HFFc6 (cell line): ENCODE measurements at regions not wholly inside any gene's neighbourhood (a gene's known extent, or its start where the extent isn't known, plus 50 kb on each side); places are given as distances from the start of the nearest gene placed in this dataset.

ENCODE experiments used
- DNase-seq: peaks from one replicate; pipeline ENCODE4 v3.0.0-alpha.2; 2018
- H3K27ac Mint-ChIP-seq: 2 replicates; pipeline ENCODE4 v1.8.0; 2020; ENCODE audit warnings: mild to moderate bottlenecking, mixed read lengths
- H3K27me3 Mint-ChIP-seq: 2 replicates; pipeline ENCODE4 v1.8.0; 2021; ENCODE audit warnings: mild to moderate bottlenecking, moderate library complexity, mixed read lengths; ENCODE audit not compliant: insufficient read depth
- H3K36me3 Mint-ChIP-seq: 2 replicates; pipeline ENCODE4 v1.8.0; 2021; ENCODE audit warnings: low read depth, mixed read lengths
- H3K4me1 Mint-ChIP-seq: 2 replicates; pipeline ENCODE4 v1.8.0; 2020; ENCODE audit warnings: low read depth, mixed read lengths
- H3K4me3 Mint-ChIP-seq: 2 replicates; pipeline ENCODE4 v1.8.0; 2020; ENCODE audit warnings: mild to moderate bottlenecking, moderate library complexity, mixed read lengths
- H3K9me3 Mint-ChIP-seq: 2 replicates; pipeline ENCODE4 v1.8.0; 2020; ENCODE audit warnings: mild to moderate bottlenecking, mixed read lengths
- TF ChIP-seq, protein P1 (sequence below): fragments of 200-600 bp; sonication (generic); IDR thresholded peaks from 2 replicates; pipeline ENCODE4 v1.5.0; 2021; ENCODE audit warnings: antibody characterized with exemption, mild to moderate bottlenecking

DNA sequence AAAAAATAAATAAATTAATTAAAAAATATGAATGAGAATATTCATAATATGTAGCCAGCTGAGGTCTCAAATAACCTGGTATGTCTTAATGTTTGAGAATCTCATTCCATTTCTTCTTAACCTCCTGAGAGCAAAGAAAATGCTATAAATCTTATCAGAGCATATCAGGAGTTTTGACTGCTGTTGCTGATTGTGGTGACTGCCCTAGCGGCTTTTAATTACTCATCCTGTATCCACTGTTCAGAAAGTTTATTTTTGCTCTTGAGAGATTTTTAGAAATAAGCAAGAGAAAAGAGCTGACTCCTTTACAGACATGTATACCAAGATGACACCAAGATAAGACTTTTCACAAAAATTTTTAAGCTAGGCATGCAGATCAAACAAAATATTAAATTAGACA is 454.8 kb upstream of the CBLB start:
- TF ChIP-seq, protein P1, sequence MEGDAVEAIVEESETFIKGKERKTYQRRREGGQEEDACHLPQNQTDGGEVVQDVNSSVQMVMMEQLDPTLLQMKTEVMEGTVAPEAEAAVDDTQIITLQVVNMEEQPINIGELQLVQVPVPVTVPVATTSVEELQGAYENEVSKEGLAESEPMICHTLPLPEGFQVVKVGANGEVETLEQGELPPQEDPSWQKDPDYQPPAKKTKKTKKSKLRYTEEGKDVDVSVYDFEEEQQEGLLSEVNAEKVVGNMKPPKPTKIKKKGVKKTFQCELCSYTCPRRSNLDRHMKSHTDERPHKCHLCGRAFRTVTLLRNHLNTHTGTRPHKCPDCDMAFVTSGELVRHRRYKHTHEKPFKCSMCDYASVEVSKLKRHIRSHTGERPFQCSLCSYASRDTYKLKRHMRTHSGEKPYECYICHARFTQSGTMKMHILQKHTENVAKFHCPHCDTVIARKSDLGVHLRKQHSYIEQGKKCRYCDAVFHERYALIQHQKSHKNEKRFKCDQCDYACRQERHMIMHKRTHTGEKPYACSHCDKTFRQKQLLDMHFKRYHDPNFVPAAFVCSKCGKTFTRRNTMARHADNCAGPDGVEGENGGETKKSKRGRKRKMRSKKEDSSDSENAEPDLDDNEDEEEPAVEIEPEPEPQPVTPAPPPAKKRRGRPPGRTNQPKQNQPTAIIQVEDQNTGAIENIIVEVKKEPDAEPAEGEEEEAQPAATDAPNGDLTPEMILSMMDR = no peak
- peaks cover 8% of the 10 kb centered on the region for H3K36me3 Mint-ChIP-seq
- no peak for DNase-seq
- H3K27ac Mint-ChIP-seq = no peak overlapping the region
- peaks cover 17% of the 10 kb centered on the region for H3K4me1 Mint-ChIP-seq
- H3K27me3 Mint-ChIP-seq = no peaks in the 10 kb centered on the region
- H3K9me3 Mint-ChIP-seq = peaks cover 18% of the 10 kb centered on the region; the same call in 1 of the 2 replicates
- H3K4me3 Mint-ChIP-seq = no peak overlapping the region

DNA sequence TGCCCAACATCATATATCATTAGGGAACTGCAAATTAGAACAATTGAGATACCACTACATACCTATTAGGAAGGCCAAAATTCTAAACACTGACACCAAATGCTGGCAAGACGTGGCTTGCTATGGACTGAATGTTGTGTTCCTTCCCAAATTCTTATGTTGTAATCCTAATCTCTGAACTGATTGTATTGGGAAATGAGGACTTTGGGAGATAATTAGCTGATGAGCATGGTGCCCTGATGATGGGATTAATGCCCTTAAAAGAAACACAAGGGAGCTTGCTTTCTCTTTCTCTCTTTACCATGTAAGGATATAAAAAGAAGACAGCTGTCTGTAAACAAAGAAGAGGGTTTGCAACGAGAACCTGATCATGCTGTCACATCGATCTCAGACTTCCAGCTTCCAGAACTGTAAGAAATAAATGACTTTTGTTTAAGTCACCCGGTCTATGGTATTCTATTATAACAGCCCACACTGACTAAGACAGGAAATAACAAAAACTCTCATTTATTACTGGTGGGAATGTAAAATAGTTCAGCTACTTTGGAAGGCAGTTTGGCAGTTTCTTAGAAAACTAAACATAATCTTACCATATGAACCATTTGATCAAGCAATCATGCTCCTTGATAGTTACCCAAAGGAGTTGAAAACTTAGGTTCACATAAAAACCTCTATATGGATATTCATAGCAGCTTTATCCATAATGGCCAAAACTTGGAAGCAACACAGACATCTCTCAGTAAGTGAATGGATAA is 458.3 kb upstream of the CBLB start:
- H3K27ac Mint-ChIP-seq = peak overlapping the region; percentile 67
- H3K27me3 Mint-ChIP-seq = no peaks in the 10 kb centered on the region
- H3K9me3 Mint-ChIP-seq = peaks cover 18% of the 10 kb centered on the region; the same call in 1 of the 2 replicates

GRCh38 chr3:106327696-106328025 is 458.8 kb upstream of the CBLB start:
- no peak overlapping the region for H3K27ac Mint-ChIP-seq
- peaks cover 18% of the 10 kb centered on the region; the same call in 1 of the 2 replicates for H3K9me3 Mint-ChIP-seq
- DNase-seq = no peak

More for the DNA sequence above, 458.3 kb upstream of the CBLB start:
- H3K4me1 Mint-ChIP-seq = peaks cover 17% of the 10 kb centered on the region
- peaks cover 8% of the 10 kb centered on the region for H3K36me3 Mint-ChIP-seq
- peak overlapping the region; percentile 72 for H3K4me3 Mint-ChIP-seq
- DNase-seq = no peak
- TF ChIP-seq, protein P1 = no peak

GRCh38 chr3:106328224-106328623 is 459.4 kb upstream of the CBLB start:
- H3K36me3 Mint-ChIP-seq = peaks cover 8% of the 10 kb centered on the region
- peaks cover 2% of the 10 kb centered on the region; the same call in 1 of the 2 replicates for H3K27me3 Mint-ChIP-seq
- no peak overlapping the region for H3K4me3 Mint-ChIP-seq
- no peak overlapping the region for H3K27ac Mint-ChIP-seq
- no peak for DNase-seq
- H3K4me1 Mint-ChIP-seq = peaks cover 17% of the 10 kb centered on the region
- TF ChIP-seq, protein P1 = no peak
- peaks cover 18% of the 10 kb centered on the region; the same call in 1 of the 2 replicates for H3K9me3 Mint-ChIP-seq

More at GRCh38 chr3:106327696-106328025, 458.8 kb upstream of the CBLB start:
- Mint-ChIP-seq H3K4me1 (peaks cover 17% of the 10 kb centered on the region), H3K4me3 (no peak overlapping the region), H3K27me3 (no peaks in the 10 kb centered on the region), H3K36me3 (peaks cover 8% of the 10 kb centered on the region)
- TF ChIP-seq, protein P1 = no peak

- TF ChIP-seq, protein P1 = no peak
- no peaks in the 10 kb centered on the region; the same call in 1 of the 2 replicates for H3K36me3 Mint-ChIP-seq
- H3K27ac Mint-ChIP-seq = no peak overlapping the region
- peaks cover 29% of the 10 kb centered on the region for H3K4me1 Mint-ChIP-seq
- peaks cover 2% of the 10 kb centered on the region; the same call in 1 of the 2 replicates for H3K27me3 Mint-ChIP-seq
- peaks cover 8% of the 10 kb centered on the region; the same call in 1 of the 2 replicates for H3K9me3 Mint-ChIP-seq
- H3K4me3 Mint-ChIP-seq = no peak overlapping the region
- DNase-seq = no peak
Observed at GRCh38 chr3:106329521-106329920, 460.7 kb upstream of the CBLB start.
